ENCODE measurements at regions not wholly inside any gene's neighbourhood (a gene's known extent, or its start where the extent isn't known, plus 50 kb on each side); places are given as distances from the start of the nearest gene placed in this dataset.

- TF ChIP-seq CTCF (IDR thresholded peaks at IDR 0.05), result no peak
- no peaks in the 10 kb centered on the region for H3K36me3 ChIP-seq
- no peak for ATAC-seq
- no peak overlapping the region for H3K4me3 ChIP-seq
- DNase-seq, result no peak
- no peaks in the 10 kb centered on the region for H3K9me3 ChIP-seq
- H3K27ac ChIP-seq, result no peak overlapping the region
- no peaks in the 10 kb centered on the region for H3K4me1 ChIP-seq
- intact Hi-C loops (cut with DNase I), result no loop called here
- no peaks in the 10 kb centered on the region for H3K27me3 ChIP-seq
These were observed 128.4 kb downstream of the RXFP2 start for GRCh38 chr13:31867709-31868108.

- Histone ChIP-seq H3K9me3 (no peaks in the 10 kb centered on the region), H3K4me3 (no peak overlapping the region), H3K36me3 (no peaks in the 10 kb centered on the region), H3K4me1 (no peaks in the 10 kb centered on the region), H3K27me3 (no peaks in the 10 kb centered on the region), H3K27ac (no peak overlapping the region)
- TF ChIP-seq CTCF (IDR thresholded peaks at IDR 0.05), result no peak
- no peak for DNase-seq
- intact Hi-C loops (cut with DNase I), result no loop called here
- no peak for ATAC-seq
These were observed 130.3 kb downstream of the RXFP2 start for GRCh38 chr13:31869582-31869981.

- Histone ChIP-seq H3K9me3 (no peaks in the 10 kb centered on the region), H3K36me3 (no peaks in the 10 kb centered on the region), H3K4me3 (no peak overlapping the region), H3K27me3 (no peaks in the 10 kb centered on the region), H3K27ac (no peak overlapping the region), H3K4me1 (no peaks in the 10 kb centered on the region)
- intact Hi-C loops (cut with DNase I), result no loop called here
- no peak for DNase-seq
- TF ChIP-seq CTCF (IDR thresholded peaks at IDR 0.05), result no peak
- no peak for ATAC-seq
These were observed 131.2 kb downstream of the RXFP2 start for GRCh38 chr13:31870511-31870910.

GRCh38 chr13:31873145-31873544, 133.8 kb downstream of the RXFP2 start:
- DNase-seq (no peak), ATAC-seq (no peak)
- no peaks in the 10 kb centered on the region for H3K27me3 ChIP-seq
- H3K4me3 ChIP-seq, result no peak overlapping the region
- no peaks in the 10 kb centered on the region for H3K4me1 ChIP-seq
- H3K27ac ChIP-seq, result no peak overlapping the region
- no peaks in the 10 kb centered on the region for H3K9me3 ChIP-seq
- TF ChIP-seq CTCF (IDR thresholded peaks at IDR 0.05), result no peak
- no peaks in the 10 kb centered on the region for H3K36me3 ChIP-seq
- intact Hi-C loops (cut with DNase I), result no loop called here

- no peaks in the 10 kb centered on the region for H3K9me3 ChIP-seq
- TF ChIP-seq CTCF (IDR thresholded peaks at IDR 0.05), result no peak
- H3K27ac ChIP-seq, result no peak overlapping the region
- ATAC-seq (no peak), DNase-seq (no peak)
- no peak overlapping the region for H3K4me3 ChIP-seq
- H3K36me3 ChIP-seq, result no peaks in the 10 kb centered on the region
- H3K27me3 ChIP-seq, result no peaks in the 10 kb centered on the region
- no peaks in the 10 kb centered on the region for H3K4me1 ChIP-seq
- intact Hi-C loops (cut with DNase I), result no loop called here
These were observed 135.8 kb downstream of the RXFP2 start for GRCh38 chr13:31875134-31875533.

- intact Hi-C loops (cut with DNase I), result no loop called here
- Histone ChIP-seq H3K4me3 (no peak overlapping the region), H3K4me1 (peaks cover 3% of the 10 kb centered on the region), H3K9me3 (no peaks in the 10 kb centered on the region), H3K36me3 (no peaks in the 10 kb centered on the region), H3K27me3 (no peaks in the 10 kb centered on the region), H3K27ac (no peak overlapping the region)
- ATAC-seq, result no peak
- no peak for TF ChIP-seq CTCF (IDR thresholded peaks at IDR 0.05)
- DNase-seq, result no peak
These were observed 138.7 kb downstream of the RXFP2 start for GRCh38 chr13:31878052-31878451.

Measured in upper lobe of right lung (tissue), 1 donor.